HG03025 (cell line): ENCODE measurements at regions not wholly inside any gene's neighbourhood (a gene's known extent, or its start where the extent isn't known, plus 50 kb on each side); places are given as distances from the start of the nearest gene placed in this dataset.
"Not testable (repeated sequence)": the region's sequence is repeated elsewhere in the genome, so short reads cannot be mapped to it uniquely, and the experiment has no call there.

Experiments used
- ATAC-seq: cut with Tn5 transposase; IDR thresholded peaks from one replicate; pipeline ENCODE4 v1.9.1; 2021; ENCODE audit warnings: mild to moderate bottlenecking, moderate library complexity; ENCODE audit not compliant: unreplicated experiment, low FRiP score

GRCh38 chr16:22436823-22437652 lies 62.6 kb upstream of the CDR2 start:
- ATAC-seq = peak; percentile 72

GRCh38 chr16:22436326-22436822 lies 62.0 kb upstream of the CDR2 start:
- not testable (repeated sequence) for ATAC-seq

- not testable (repeated sequence) for ATAC-seq
Observed at GRCh38 chr16:22431314-22431713, 56.9 kb upstream of the CDR2 start.

- no peak for ATAC-seq
Observed at GRCh38 chr16:22428654-22429053, 54.2 kb upstream of the CDR2 start.

- no peak for ATAC-seq
Observed at GRCh38 chr16:22427556-22427955, 53.1 kb upstream of the CDR2 start.

- ATAC-seq = no peak
Observed at GRCh38 chr16:22425847-22426246, 51.4 kb upstream of the CDR2 start.

- no peak for ATAC-seq
Observed at GRCh38 chr16:22425036-22425801, 50.8 kb upstream of the CDR2 start.

GRCh38 chr16:22424161-22424937 lies 49.9 kb upstream of the CDR2 start:
- ATAC-seq = no peak
